ENCODE measurements at regions not wholly inside any gene's neighbourhood (a gene's known extent, or its start where the extent isn't known, plus 50 kb on each side); places are given as distances from the start of the nearest gene placed in this dataset.
"Not testable (repeated sequence)": the region's sequence is repeated elsewhere in the genome, so short reads cannot be mapped to it uniquely, and the experiment has no call there.

DNA sequence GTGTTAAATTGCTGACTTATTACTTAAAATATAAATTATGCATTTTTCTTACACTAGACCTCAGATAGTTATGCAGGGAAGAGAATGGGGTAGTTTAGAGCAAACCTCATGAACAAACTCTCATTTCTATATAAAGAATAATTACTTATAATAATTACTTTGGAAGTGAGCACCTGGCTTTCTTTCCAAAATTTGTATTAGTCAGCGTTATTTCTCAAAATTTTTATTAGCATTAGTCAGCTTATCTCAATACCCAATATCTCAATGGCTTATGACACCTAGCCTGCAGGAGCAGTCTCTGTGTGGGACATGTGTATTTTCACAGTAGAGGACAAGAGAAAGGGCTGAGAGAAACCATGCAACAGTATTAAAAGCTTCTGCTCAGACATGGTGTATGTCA is 849.2 kb upstream of the HS3ST5 start:
- H3K36me3 ChIP-seq (ENCODE audit: insufficient read depth, low read length), result no peaks in the 10 kb centered on the region
- 100% methylated on average over 1 of the region's 1 CpG for WGBS
- H3K27me3 ChIP-seq (ENCODE audit: insufficient read depth, low read length), result no peaks in the 10 kb centered on the region
- no peak overlapping the region for H3K9ac ChIP-seq (ENCODE audit: low read depth, low read length)
- H3K27ac ChIP-seq (ENCODE audit: low read depth, low read length), result no peak overlapping the region
- no peak overlapping the region for H3K4me3 ChIP-seq (ENCODE audit: low read length)
- H3K9me3 ChIP-seq (ENCODE audit: insufficient read depth, low read depth, low read length), result no peaks in the 10 kb centered on the region
- no peaks in the 10 kb centered on the region for H3K4me1 ChIP-seq (ENCODE audit: insufficient read depth, low read length)

- Histone ChIP-seq H3K27ac (ENCODE audit: low read depth, low read length) (no peak overlapping the region), H3K4me1 (ENCODE audit: insufficient read depth, low read length) (no peaks in the 10 kb centered on the region), H3K9ac (ENCODE audit: low read depth, low read length) (no peak overlapping the region), H3K4me3 (ENCODE audit: low read length) (no peak overlapping the region), H3K9me3 (ENCODE audit: insufficient read depth, low read depth, low read length) (no peaks in the 10 kb centered on the region), H3K36me3 (ENCODE audit: insufficient read depth, low read length) (no peaks in the 10 kb centered on the region), H3K27me3 (ENCODE audit: insufficient read depth, low read length) (no peaks in the 10 kb centered on the region)
- no CpG with 5 or more reads among the region's 1 CpG for WGBS
Measured at GRCh38 chr6:115190534-115190933, 847.7 kb upstream of the HS3ST5 start.

- 93% methylated on average over 18 of the region's 18 CpGs for WGBS
- not testable (repeated sequence) for H3K36me3 ChIP-seq (ENCODE audit: insufficient read depth, low read length); H3K27ac ChIP-seq (ENCODE audit: low read depth, low read length); H3K9me3 ChIP-seq (ENCODE audit: insufficient read depth, low read depth, low read length); H3K9ac ChIP-seq (ENCODE audit: low read depth, low read length); H3K4me1 ChIP-seq (ENCODE audit: insufficient read depth, low read length); H3K27me3 ChIP-seq (ENCODE audit: insufficient read depth, low read length); H3K4me3 ChIP-seq (ENCODE audit: low read length)
Measured at GRCh38 chr6:115175456-115175855, 832.6 kb upstream of the HS3ST5 start.

DNA sequence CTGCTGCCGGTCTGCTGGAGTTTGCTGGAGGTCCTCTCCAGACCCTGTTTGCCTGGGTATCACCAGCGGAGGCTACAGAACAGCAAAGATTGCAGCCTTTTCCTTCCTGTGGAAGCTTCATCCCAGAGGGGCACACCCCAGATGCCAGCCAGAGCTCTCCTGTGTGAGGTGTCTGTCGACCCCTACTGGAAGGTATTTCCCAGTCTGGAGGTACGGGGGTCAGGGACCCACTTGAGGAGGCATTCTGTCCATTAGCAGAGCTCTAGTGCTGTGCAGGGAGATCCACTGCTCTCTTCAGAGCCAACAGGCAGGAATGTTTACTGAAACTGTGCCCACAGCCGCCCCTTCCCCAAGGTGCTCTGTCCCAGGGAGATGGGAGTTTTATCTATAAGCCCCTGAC is 823.1 kb upstream of the HS3ST5 start:
- H3K9ac ChIP-seq (ENCODE audit: low read depth, low read length); H3K9me3 ChIP-seq (ENCODE audit: insufficient read depth, low read depth, low read length); H3K27me3 ChIP-seq (ENCODE audit: insufficient read depth, low read length); H3K27ac ChIP-seq (ENCODE audit: low read depth, low read length); H3K4me1 ChIP-seq (ENCODE audit: insufficient read depth, low read length); H3K36me3 ChIP-seq (ENCODE audit: insufficient read depth, low read length); H3K4me3 ChIP-seq (ENCODE audit: low read length): not testable (repeated sequence)
- WGBS, result 88% methylated on average over 5 of the region's 5 CpGs

DNA sequence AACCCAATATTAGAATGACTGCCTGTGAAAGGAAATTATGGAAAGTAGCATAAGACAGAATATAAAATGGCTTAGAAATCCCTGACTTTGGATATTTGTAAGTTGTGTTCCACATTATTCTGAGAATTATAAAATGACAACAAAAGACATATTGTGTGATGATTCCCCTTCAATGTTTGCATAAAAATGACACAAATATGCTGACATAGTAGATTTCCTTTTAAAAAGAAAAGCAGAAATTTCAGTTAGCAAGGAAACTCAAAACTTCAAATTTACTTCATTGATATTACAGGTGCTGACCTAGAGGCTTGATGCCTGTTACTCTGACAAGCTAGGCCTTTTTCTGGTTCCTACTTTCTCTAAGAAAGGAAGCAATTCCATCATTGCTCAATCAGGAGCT is 816.9 kb upstream of the HS3ST5 start:
- Histone ChIP-seq H3K4me3 (ENCODE audit: low read length) (no peak overlapping the region), H3K27me3 (ENCODE audit: insufficient read depth, low read length) (no peaks in the 10 kb centered on the region), H3K36me3 (ENCODE audit: insufficient read depth, low read length) (no peaks in the 10 kb centered on the region), H3K27ac (ENCODE audit: low read depth, low read length) (no peak overlapping the region), H3K9me3 (ENCODE audit: insufficient read depth, low read depth, low read length) (no peaks in the 10 kb centered on the region), H3K9ac (ENCODE audit: low read depth, low read length) (no peak overlapping the region), H3K4me1 (ENCODE audit: insufficient read depth, low read length) (no peaks in the 10 kb centered on the region)

DNA sequence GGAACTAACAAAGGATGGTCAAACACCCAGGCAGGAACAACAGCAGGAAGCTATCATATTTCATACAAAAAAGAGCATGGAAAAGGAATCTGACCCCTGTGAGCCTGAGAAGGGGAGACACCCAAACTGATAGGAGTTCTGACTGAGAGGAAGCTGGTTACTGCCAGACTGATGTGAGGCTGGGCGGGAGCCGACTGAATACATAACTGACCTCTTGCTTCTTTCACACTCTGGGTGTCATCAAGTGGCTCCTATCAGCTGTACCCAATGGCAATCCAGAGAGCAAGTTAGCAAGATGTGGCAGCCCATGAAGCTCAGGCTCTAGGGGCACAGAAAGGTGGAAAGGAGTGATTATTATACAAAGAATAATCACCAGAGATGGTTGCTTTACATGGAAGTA is 795.1 kb upstream of the HS3ST5 start:
- H3K27ac ChIP-seq (ENCODE audit: low read depth, low read length), result no peak overlapping the region
- H3K4me1 ChIP-seq (ENCODE audit: insufficient read depth, low read length), result no peaks in the 10 kb centered on the region
- H3K4me3 ChIP-seq (ENCODE audit: low read length), result no peak overlapping the region
- no peaks in the 10 kb centered on the region for H3K36me3 ChIP-seq (ENCODE audit: insufficient read depth, low read length)
- H3K9me3 ChIP-seq (ENCODE audit: insufficient read depth, low read depth, low read length), result no peaks in the 10 kb centered on the region
- 87% methylated on average over 2 of the region's 2 CpGs for WGBS
- H3K9ac ChIP-seq (ENCODE audit: low read depth, low read length), result no peak overlapping the region
- no peaks in the 10 kb centered on the region for H3K27me3 ChIP-seq (ENCODE audit: insufficient read depth, low read length)

- Histone ChIP-seq H3K27me3 (ENCODE audit: insufficient read depth, low read length) (no peaks in the 10 kb centered on the region), H3K36me3 (ENCODE audit: insufficient read depth, low read length) (no peaks in the 10 kb centered on the region), H3K27ac (ENCODE audit: low read depth, low read length) (no peak overlapping the region), H3K9ac (ENCODE audit: low read depth, low read length) (no peak overlapping the region), H3K9me3 (ENCODE audit: insufficient read depth, low read depth, low read length) (peaks cover 15% of the 10 kb centered on the region), H3K4me3 (ENCODE audit: low read length) (no peak overlapping the region), H3K4me1 (ENCODE audit: insufficient read depth, low read length) (no peaks in the 10 kb centered on the region)
- 100% methylated on average over 1 of the region's 2 CpGs for WGBS
Measured at GRCh38 chr6:115133790-115134189, 791.0 kb upstream of the HS3ST5 start.

DNA sequence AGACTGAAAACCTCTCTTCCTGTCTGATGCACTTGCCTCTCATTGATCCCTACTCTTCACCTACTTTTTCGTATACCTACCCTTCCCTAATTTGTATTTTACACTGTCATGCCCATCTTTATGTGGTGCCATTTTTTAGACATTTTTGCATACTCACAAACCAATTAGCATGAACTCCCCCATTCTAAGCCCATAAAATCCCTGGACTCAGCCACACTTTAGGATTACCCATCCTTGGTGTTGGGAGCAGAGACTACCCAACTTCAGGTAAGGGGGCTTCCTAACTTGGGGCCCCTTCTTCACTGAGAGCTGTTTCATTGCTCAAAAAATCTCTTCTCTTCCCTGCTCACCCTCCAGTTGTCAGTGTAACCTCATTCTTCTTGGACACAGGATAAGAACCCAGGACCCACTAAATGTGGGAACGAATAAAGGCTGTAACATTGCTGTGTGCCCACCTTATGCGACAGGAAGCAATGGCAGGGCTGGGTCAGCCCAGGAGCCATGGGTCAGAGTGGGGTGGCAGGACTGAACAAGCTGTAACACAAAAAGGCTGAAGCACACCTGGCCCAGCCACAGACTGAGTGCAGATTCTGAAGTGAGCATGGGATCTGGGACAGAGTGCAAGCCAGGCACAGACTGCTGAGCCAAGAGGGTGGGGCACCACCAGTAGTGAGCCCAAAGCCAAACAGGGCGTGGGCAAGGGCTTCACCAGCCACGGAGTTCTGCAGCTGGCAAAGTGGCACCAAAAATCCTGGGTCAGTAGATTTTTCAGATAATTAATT is 789.1 kb upstream of the HS3ST5 start:
- peaks cover 15% of the 10 kb centered on the region for H3K9me3 ChIP-seq (ENCODE audit: insufficient read depth, low read depth, low read length)
- no peaks in the 10 kb centered on the region for H3K4me1 ChIP-seq (ENCODE audit: insufficient read depth, low read length)
- H3K36me3 ChIP-seq (ENCODE audit: insufficient read depth, low read length), result no peaks in the 10 kb centered on the region
- H3K27me3 ChIP-seq (ENCODE audit: insufficient read depth, low read length), result no peaks in the 10 kb centered on the region
- H3K4me3 ChIP-seq (ENCODE audit: low read length), result no peak overlapping the region
- WGBS, result 94% methylated on average over 5 of the region's 5 CpGs
- no peak overlapping the region for H3K27ac ChIP-seq (ENCODE audit: low read depth, low read length)
- H3K9ac ChIP-seq (ENCODE audit: low read depth, low read length), result no peak overlapping the region

GRCh38 chr6:115121513-115121912 is 778.7 kb upstream of the HS3ST5 start:
- H3K27me3 ChIP-seq (ENCODE audit: insufficient read depth, low read length); H3K9ac ChIP-seq (ENCODE audit: low read depth, low read length); H3K27ac ChIP-seq (ENCODE audit: low read depth, low read length); H3K36me3 ChIP-seq (ENCODE audit: insufficient read depth, low read length); H3K4me3 ChIP-seq (ENCODE audit: low read length); H3K9me3 ChIP-seq (ENCODE audit: insufficient read depth, low read depth, low read length); H3K4me1 ChIP-seq (ENCODE audit: insufficient read depth, low read length): not testable (repeated sequence)
- WGBS, result 91% methylated on average over 11 of the region's 11 CpGs

DNA sequence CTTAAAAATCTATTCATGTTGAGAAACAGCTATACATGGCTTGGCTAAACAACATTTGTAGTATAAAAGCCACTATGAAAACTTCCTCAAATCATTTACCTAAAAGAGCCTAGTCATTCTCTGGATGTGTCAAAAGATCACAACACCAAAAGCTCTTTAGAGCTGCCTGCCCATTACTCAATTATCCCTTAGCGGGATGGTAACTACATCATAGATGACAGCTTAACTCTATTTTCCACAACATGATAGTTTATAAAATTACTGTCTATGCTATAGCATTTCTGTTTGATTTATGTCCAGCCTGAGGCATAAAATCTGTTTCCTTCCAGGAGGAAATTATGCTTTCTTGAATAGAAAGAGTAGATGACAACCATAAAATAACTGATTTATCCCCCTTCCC is 777.6 kb upstream of the HS3ST5 start:
- WGBS, result 92% methylated on average over 1 of the region's 1 CpG
- H3K36me3 ChIP-seq (ENCODE audit: insufficient read depth, low read length), result no peaks in the 10 kb centered on the region
- H3K27me3 ChIP-seq (ENCODE audit: insufficient read depth, low read length), result no peaks in the 10 kb centered on the region
- H3K9ac ChIP-seq (ENCODE audit: low read depth, low read length), result no peak overlapping the region
- H3K9me3 ChIP-seq (ENCODE audit: insufficient read depth, low read depth, low read length), result peaks cover 8% of the 10 kb centered on the region
- H3K4me1 ChIP-seq (ENCODE audit: insufficient read depth, low read length), result no peaks in the 10 kb centered on the region
- H3K4me3 ChIP-seq (ENCODE audit: low read length), result no peak overlapping the region
- no peak overlapping the region for H3K27ac ChIP-seq (ENCODE audit: low read depth, low read length)

DNA sequence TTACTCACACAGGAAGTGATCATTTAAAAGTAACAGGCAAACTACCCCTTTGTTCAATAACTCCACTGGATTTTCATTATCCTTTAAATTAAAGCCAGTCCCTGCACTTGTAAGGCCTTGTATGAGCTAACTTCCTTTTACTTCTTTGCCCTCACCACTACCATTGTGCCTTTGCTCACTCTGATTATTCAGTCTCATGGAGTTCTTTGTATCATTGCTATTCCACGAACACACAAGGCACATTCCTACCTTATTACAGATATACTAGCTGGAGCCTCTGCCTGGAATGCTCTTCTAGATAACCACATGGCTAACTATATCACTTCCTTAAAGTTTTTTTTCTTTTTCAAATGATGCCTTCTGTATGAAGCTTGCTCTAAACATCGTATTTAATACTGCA is 748.6 kb upstream of the HS3ST5 start:
- H3K36me3 ChIP-seq (ENCODE audit: insufficient read depth, low read length), result no peaks in the 10 kb centered on the region
- H3K27me3 ChIP-seq (ENCODE audit: insufficient read depth, low read length), result no peaks in the 10 kb centered on the region
- 78% methylated on average over 2 of the region's 2 CpGs for WGBS
- no peak overlapping the region for H3K9ac ChIP-seq (ENCODE audit: low read depth, low read length)
- no peak overlapping the region for H3K4me3 ChIP-seq (ENCODE audit: low read length)
- H3K4me1 ChIP-seq (ENCODE audit: insufficient read depth, low read length), result no peaks in the 10 kb centered on the region
- H3K27ac ChIP-seq (ENCODE audit: low read depth, low read length), result no peak overlapping the region
- H3K9me3 ChIP-seq (ENCODE audit: insufficient read depth, low read depth, low read length), result no peaks in the 10 kb centered on the region

GRCh38 chr6:115078555-115078954 is 735.7 kb upstream of the HS3ST5 start:
- Histone ChIP-seq H3K27ac (ENCODE audit: low read depth, low read length) (no peak overlapping the region), H3K36me3 (ENCODE audit: insufficient read depth, low read length) (no peaks in the 10 kb centered on the region)

More at GRCh38 chr6:115078555-115078954, 735.7 kb upstream of the HS3ST5 start:
- no peak overlapping the region for H3K9ac ChIP-seq (ENCODE audit: low read depth, low read length)
- no peaks in the 10 kb centered on the region for H3K4me1 ChIP-seq (ENCODE audit: insufficient read depth, low read length)
- WGBS, result 100% methylated on average over 1 of the region's 1 CpG
- no peaks in the 10 kb centered on the region for H3K27me3 ChIP-seq (ENCODE audit: insufficient read depth, low read length)
- H3K4me3 ChIP-seq (ENCODE audit: low read length), result no peak overlapping the region
- H3K9me3 ChIP-seq (ENCODE audit: insufficient read depth, low read depth, low read length), result no peaks in the 10 kb centered on the region
